IMR-90 (cell line): ENCODE measurements at regions not wholly inside any gene's neighbourhood (a gene's known extent, or its start where the extent isn't known, plus 50 kb on each side); places are given as distances from the start of the nearest gene placed in this dataset.

Source experiments
- BHLHE40 ChIP-seq: fragments of 150-350 bp; IDR thresholded peaks from 2 replicates; pipeline ENCODE4 v1.6.1; 2016; ENCODE audit warnings: mild to moderate bottlenecking, low read depth, low read length
- CEBPB ChIP-seq: IDR thresholded peaks from 2 replicates; pipeline ENCODE4 v1.6.1; 2012; ENCODE audit warnings: low read depth, low read length, improper control_type of control experiment
- CTCF ChIP-seq: conservative IDR thresholded peaks from 2 replicates; pipeline ENCODE4 v1.5.1; 2012; ENCODE audit warnings: mild to moderate bottlenecking, low read depth, low read length, improper control_type of control experiment
- ELK1 ChIP-seq: fragments of 150-350 bp; IDR thresholded peaks from 2 replicates; pipeline ENCODE4 v1.6.1; 2016; ENCODE audit warnings: low read depth, mild to moderate bottlenecking, low read length, moderate library complexity, borderline replicate concordance
- MAFK ChIP-seq: IDR thresholded peaks from 2 replicates; pipeline ENCODE4 v1.6.1; 2012; ENCODE audit warnings: low read depth, low read length, improper control_type of control experiment
- MAZ ChIP-seq: IDR thresholded peaks from 2 replicates; pipeline ENCODE4 v1.6.1; 2012; ENCODE audit warnings: low read depth, mild to moderate bottlenecking, low read length, improper control_type of control experiment, moderate library complexity, borderline replicate concordance
- MXI1 ChIP-seq: IDR thresholded peaks from 2 replicates; pipeline ENCODE4 v1.6.1; 2012; ENCODE audit warnings: low read depth, mild to moderate bottlenecking, low read length, moderate library complexity, borderline replicate concordance
- POLR2A ChIP-seq: IDR thresholded peaks from 2 replicates; pipeline ENCODE4 v1.6.1; 2012; ENCODE audit warnings: mild to moderate bottlenecking, low read depth, low read length
- RAD21 ChIP-seq: IDR thresholded peaks from 2 replicates; pipeline ENCODE4 v1.6.1; 2012; ENCODE audit warnings: low read length, improper control_type of control experiment
- RCOR1 ChIP-seq: IDR thresholded peaks from 2 replicates; pipeline ENCODE4 v1.6.1; 2012; ENCODE audit warnings: mild to moderate bottlenecking, low read length, improper control_type of control experiment; ENCODE audit not compliant: insufficient replicate concordance
- RFX5 ChIP-seq: IDR thresholded peaks from 2 replicates; pipeline ENCODE4 v1.8.0; 2012; ENCODE audit warnings: low read depth, mild to moderate bottlenecking, low read length, moderate library complexity
- SMC3 ChIP-seq: fragments of 150-350 bp; IDR thresholded peaks from 2 replicates; pipeline ENCODE4 v1.6.1; 2016; ENCODE audit warnings: low read depth, mild to moderate bottlenecking, antibody characterized with exemption, low read length, moderate library complexity
- USF2 ChIP-seq: fragments of 150-350 bp; IDR thresholded peaks from 2 replicates; pipeline ENCODE4 v1.6.1; 2017; ENCODE audit warnings: mild to moderate bottlenecking, antibody characterized with exemption, low read length, low read depth

- TF ChIP-seq SMC3 (no peak), CTCF (no peak), BHLHE40 (no peak), MXI1 (no peak), MAZ (no peak), POLR2A (no peak), USF2 (no peak), RAD21 (no peak), RFX5 (no peak), ELK1 (no peak), MAFK (no peak), CEBPB (no peak), RCOR1 (no peak)
These were observed 155.3 kb upstream of the HAND2 start for GRCh38 chr4:173685165-173685830.
